Sigmoid colon (tissue), 4 donors: ENCODE measurements at regions not wholly inside any gene's neighbourhood (a gene's known extent, or its start where the extent isn't known, plus 50 kb on each side); places are given as distances from the start of the nearest gene placed in this dataset.

ENCODE experiments used
- CTCF ChIP-seq, 4 experiments: fragments of 450-650 bp in 3 of 4; fragments of 200-600 bp in 1 of 4; IDR thresholded peaks; one replicate each; pipeline ENCODE4 v1.5.1; 2016 to 2019; ENCODE audit warnings: antibody characterized with exemption in 4 of 4, mild to moderate bottlenecking in 3 of 4, moderate library complexity in 2 of 4
- EP300 ChIP-seq, 4 donors: sonication (generic); formaldehyde crosslinking; IDR thresholded peaks; one replicate each; pipeline ENCODE4 v1.6.1; 2017; ENCODE audit warnings: antibody characterized with exemption in 4 of 4

- TF ChIP-seq EP300 (IDR thresholded peaks at IDR 0.05), result no peak
- TF ChIP-seq CTCF (IDR thresholded peaks at IDR 0.05), result no peak
Measured at GRCh38 chr9:85298499-85298898, 443.3 kb downstream of the AGTPBP1 start.
